ENCODE measurements at regions not wholly inside any gene's neighbourhood (a gene's known extent, or its start where the extent isn't known, plus 50 kb on each side); places are given as distances from the start of the nearest gene placed in this dataset.

DNA sequence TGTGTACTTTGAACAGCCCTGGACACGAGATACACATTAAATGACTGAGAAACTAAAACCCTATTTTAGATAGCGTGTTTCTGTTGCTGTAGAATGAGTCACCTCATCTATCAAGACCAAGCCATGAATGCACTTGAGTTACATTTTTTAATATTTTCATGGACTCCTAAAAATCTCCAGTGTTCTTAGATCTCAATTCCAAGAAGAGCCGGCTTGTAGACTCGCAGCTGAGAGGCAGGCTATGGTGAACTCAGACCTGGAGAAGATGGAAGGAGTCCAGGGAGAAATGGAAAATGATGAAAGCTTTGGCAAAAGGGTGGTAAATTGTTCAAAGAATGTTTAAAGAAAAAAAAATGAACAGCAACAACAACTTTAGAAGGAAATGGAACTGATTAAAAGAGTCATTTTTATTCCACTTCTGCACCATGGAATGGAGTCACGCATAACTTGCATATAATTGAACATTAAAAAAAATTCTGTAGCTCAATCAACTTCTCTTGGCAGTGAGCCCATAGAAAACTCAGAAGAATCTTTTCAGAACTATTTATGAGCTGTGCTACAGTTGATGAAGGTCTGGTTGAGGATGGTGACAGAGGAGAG, 129.8 kb downstream of the MXRA5 start:
- no peak for DNase-seq (ENCODE audit: low spot score)
- no peak overlapping the region for H3K9ac ChIP-seq (ENCODE audit: low read depth in 1 of 2, low read length in 2 of 2)
- H3K36me3 ChIP-seq (ENCODE audit: control insufficient read depth in 4 of 4, insufficient read depth in 3 of 4, low read depth in 1 of 4, low read length in 3 of 4) = no peaks in the 10 kb centered on the region
- TF ChIP-seq, protein P1, sequence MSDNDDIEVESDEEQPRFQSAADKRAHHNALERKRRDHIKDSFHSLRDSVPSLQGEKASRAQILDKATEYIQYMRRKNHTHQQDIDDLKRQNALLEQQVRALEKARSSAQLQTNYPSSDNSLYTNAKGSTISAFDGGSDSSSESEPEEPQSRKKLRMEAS (IDR thresholded peaks at IDR 0.05) = no peak
- TF ChIP-seq RAD21 (IDR thresholded peaks at IDR 0.05) (no peak), JUND (IDR thresholded peaks at IDR 0.05) (no peak), NR2F2 (IDR thresholded peaks at IDR 0.05) (no peak), GABPA (IDR thresholded peaks at IDR 0.05 in 1 of 2, conservative IDR thresholded peaks at IDR 0.05 in 1 of 2) (no peak), HNF4A (conservative IDR thresholded peaks at IDR 0.05) (no peak), YY1 (IDR thresholded peaks at IDR 0.05) (no peak), TAF1 (conservative IDR thresholded peaks at IDR 0.05) (no peak), FOXA1 (IDR thresholded peaks at IDR 0.05) (no peak), FOXA2 (IDR thresholded peaks at IDR 0.05) (no peak), RXRA (IDR thresholded peaks at IDR 0.05) (no peak), HNF4G (IDR thresholded peaks at IDR 0.05) (no peak), EGR1 (IDR thresholded peaks at IDR 0.05; ENCODE audit: low read depth in 2 of 2) (no peak), SP1 (IDR thresholded peaks at IDR 0.05) (no peak)
- TF ChIP-seq, protein P2, sequence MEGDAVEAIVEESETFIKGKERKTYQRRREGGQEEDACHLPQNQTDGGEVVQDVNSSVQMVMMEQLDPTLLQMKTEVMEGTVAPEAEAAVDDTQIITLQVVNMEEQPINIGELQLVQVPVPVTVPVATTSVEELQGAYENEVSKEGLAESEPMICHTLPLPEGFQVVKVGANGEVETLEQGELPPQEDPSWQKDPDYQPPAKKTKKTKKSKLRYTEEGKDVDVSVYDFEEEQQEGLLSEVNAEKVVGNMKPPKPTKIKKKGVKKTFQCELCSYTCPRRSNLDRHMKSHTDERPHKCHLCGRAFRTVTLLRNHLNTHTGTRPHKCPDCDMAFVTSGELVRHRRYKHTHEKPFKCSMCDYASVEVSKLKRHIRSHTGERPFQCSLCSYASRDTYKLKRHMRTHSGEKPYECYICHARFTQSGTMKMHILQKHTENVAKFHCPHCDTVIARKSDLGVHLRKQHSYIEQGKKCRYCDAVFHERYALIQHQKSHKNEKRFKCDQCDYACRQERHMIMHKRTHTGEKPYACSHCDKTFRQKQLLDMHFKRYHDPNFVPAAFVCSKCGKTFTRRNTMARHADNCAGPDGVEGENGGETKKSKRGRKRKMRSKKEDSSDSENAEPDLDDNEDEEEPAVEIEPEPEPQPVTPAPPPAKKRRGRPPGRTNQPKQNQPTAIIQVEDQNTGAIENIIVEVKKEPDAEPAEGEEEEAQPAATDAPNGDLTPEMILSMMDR (IDR thresholded peaks at IDR 0.05; ENCODE audit: low read depth, low read length, missing input control) = no peak
- TF ChIP-seq, protein P3, sequence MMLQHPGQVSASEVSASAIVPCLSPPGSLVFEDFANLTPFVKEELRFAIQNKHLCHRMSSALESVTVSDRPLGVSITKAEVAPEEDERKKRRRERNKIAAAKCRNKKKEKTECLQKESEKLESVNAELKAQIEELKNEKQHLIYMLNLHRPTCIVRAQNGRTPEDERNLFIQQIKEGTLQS (IDR thresholded peaks at IDR 0.05) = no peak
- TF ChIP-seq, protein P4, sequence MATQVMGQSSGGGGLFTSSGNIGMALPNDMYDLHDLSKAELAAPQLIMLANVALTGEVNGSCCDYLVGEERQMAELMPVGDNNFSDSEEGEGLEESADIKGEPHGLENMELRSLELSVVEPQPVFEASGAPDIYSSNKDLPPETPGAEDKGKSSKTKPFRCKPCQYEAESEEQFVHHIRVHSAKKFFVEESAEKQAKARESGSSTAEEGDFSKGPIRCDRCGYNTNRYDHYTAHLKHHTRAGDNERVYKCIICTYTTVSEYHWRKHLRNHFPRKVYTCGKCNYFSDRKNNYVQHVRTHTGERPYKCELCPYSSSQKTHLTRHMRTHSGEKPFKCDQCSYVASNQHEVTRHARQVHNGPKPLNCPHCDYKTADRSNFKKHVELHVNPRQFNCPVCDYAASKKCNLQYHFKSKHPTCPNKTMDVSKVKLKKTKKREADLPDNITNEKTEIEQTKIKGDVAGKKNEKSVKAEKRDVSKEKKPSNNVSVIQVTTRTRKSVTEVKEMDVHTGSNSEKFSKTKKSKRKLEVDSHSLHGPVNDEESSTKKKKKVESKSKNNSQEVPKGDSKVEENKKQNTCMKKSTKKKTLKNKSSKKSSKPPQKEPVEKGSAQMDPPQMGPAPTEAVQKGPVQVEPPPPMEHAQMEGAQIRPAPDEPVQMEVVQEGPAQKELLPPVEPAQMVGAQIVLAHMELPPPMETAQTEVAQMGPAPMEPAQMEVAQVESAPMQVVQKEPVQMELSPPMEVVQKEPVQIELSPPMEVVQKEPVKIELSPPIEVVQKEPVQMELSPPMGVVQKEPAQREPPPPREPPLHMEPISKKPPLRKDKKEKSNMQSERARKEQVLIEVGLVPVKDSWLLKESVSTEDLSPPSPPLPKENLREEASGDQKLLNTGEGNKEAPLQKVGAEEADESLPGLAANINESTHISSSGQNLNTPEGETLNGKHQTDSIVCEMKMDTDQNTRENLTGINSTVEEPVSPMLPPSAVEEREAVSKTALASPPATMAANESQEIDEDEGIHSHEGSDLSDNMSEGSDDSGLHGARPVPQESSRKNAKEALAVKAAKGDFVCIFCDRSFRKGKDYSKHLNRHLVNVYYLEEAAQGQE (IDR thresholded peaks at IDR 0.05) = no peak
- TF ChIP-seq, protein P5, sequence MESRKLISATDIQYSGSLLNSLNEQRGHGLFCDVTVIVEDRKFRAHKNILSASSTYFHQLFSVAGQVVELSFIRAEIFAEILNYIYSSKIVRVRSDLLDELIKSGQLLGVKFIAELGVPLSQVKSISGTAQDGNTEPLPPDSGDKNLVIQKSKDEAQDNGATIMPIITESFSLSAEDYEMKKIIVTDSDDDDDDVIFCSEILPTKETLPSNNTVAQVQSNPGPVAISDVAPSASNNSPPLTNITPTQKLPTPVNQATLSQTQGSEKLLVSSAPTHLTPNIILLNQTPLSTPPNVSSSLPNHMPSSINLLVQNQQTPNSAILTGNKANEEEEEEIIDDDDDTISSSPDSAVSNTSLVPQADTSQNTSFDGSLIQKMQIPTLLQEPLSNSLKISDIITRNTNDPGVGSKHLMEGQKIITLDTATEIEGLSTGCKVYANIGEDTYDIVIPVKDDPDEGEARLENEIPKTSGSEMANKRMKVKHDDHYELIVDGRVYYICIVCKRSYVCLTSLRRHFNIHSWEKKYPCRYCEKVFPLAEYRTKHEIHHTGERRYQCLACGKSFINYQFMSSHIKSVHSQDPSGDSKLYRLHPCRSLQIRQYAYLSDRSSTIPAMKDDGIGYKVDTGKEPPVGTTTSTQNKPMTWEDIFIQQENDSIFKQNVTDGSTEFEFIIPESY (IDR thresholded peaks at IDR 0.05) = no peak
- H3K27me3 ChIP-seq (ENCODE audit: control insufficient read depth in 4 of 4, insufficient read depth in 4 of 4, low read length in 3 of 4) = no peaks in the 10 kb centered on the region
- H3K4me3 ChIP-seq (ENCODE audit: low read depth in 1 of 3, low read length in 3 of 3) = no peak overlapping the region
- H3K27ac ChIP-seq (ENCODE audit: low read depth in 1 of 2, low read length in 2 of 2) = no peak overlapping the region
- no peaks in the 10 kb centered on the region for H3K4me1 ChIP-seq (ENCODE audit: control insufficient read depth in 4 of 4, insufficient read depth in 4 of 4, low read length in 3 of 4)
- WGBS = 70% methylated on average over 5 of the region's 5 CpGs
- no peaks in the 10 kb centered on the region for H3K9me3 ChIP-seq (ENCODE audit: control insufficient read depth in 4 of 4, low read length in 3 of 4)
